PC-9 (cell line): ENCODE measurements at regions not wholly inside any gene's neighbourhood (a gene's known extent, or its start where the extent isn't known, plus 50 kb on each side); places are given as distances from the start of the nearest gene placed in this dataset.

Experiments used
- BruUV-seq: library from RNA; stranded (reverse); fragments of 400-500 nt; replicated peaks from 2 replicates; lab custom pipeline; 2021; lab: Mats Ljungman, UMichigan
- CTCF ChIA-PET: fragments of 300-600 bp; sonication (Branson Sonifier 250); formaldehyde crosslinking; loops from one replicate; lab custom pipeline; 2022; ENCODE audit warnings: antibody characterized with exemption; lab: Charles Lee
- POLR2A ChIA-PET: fragments of 300-600 bp; sonication (Branson Sonifier 250); formaldehyde crosslinking; loops from one replicate; lab custom pipeline; 2022; ENCODE audit warnings: antibody characterized with exemption; ENCODE audit not compliant: unreplicated experiment; lab: Charles Lee
- DNase-seq, 2 experiments: peaks; one replicate each; pipeline versions ENCODE4 v3.0.0 to v3.0.0-alpha.2; 2015 to 2022; ENCODE audit warnings: mixed read lengths in 1 of 2
- H2AFZ ChIP-seq: fragments of 200-600 bp; sonication (generic); 2 replicates; pipeline ENCODE4 v1.8.1; 2017; ENCODE audit warnings: antibody characterized with exemption
- H3F3A ChIP-seq: fragments of 200-600 bp; sonication (generic); 2 replicates; pipeline ENCODE4 v1.8.1; 2017; ENCODE audit warnings: antibody characterized with exemption, mild to moderate bottlenecking, low read depth; ENCODE audit not compliant: insufficient read depth
- H3K27ac ChIP-seq: fragments of 200-600 bp; sonication (generic); 2 replicates; pipeline ENCODE4 v1.6.1; 2016; ENCODE audit warnings: mixed run types
- H3K27me3 ChIP-seq: fragments of 200-600 bp; sonication (generic); 2 replicates; pipeline ENCODE4 v1.6.1; 2016; ENCODE audit warnings: low read depth, mixed run types; ENCODE audit not compliant: insufficient read depth
- H3K36me3 ChIP-seq: fragments of 200-600 bp; sonication (generic); 2 replicates; pipeline ENCODE4 v1.6.1; 2016; ENCODE audit warnings: low read depth, mixed run types
- H3K4me1 ChIP-seq: fragments of 200-600 bp; sonication (generic); replicated peaks from 2 replicates; pipeline ENCODE4 v1.6.1; 2016; ENCODE audit warnings: mixed run types; ENCODE audit not compliant: insufficient read depth
- H3K4me2 ChIP-seq: fragments of 200-600 bp; sonication (generic); 2 replicates; pipeline ENCODE4 v1.6.1; 2017; ENCODE audit warnings: mixed run types
- H3K4me3 ChIP-seq: fragments of 200-600 bp; sonication (generic); 2 replicates; pipeline ENCODE4 v1.6.1; 2016; ENCODE audit warnings: mixed run types
- H3K79me2 ChIP-seq: fragments of 200-600 bp; sonication (generic); 2 replicates; pipeline ENCODE4 v1.6.1; 2017; ENCODE audit warnings: low read depth, mixed run types
- H3K9me2 ChIP-seq: fragments of 200-600 bp; sonication (generic); 2 replicates; pipeline ENCODE4 v1.8.1; 2017; ENCODE audit warnings: mild to moderate bottlenecking; ENCODE audit not compliant: insufficient read depth
- H3K9me3 ChIP-seq: fragments of 200-600 bp; sonication (generic); 2 replicates; pipeline ENCODE4 v1.8.1; 2016; ENCODE audit warnings: low read depth; ENCODE audit not compliant: insufficient read depth
- H4K20me1 ChIP-seq: fragments of 200-600 bp; sonication (generic); 2 replicates; pipeline ENCODE4 v1.8.1; 2017; ENCODE audit not compliant: insufficient read depth
- CTCF ChIP-seq: fragments of 200-600 bp; sonication (generic); conservative IDR thresholded peaks from 2 replicates; pipeline ENCODE4 v1.6.1; 2017; ENCODE audit warnings: mixed run types, antibody characterized with exemption, mild to moderate bottlenecking, moderate library complexity
- EZH2 ChIP-seq: fragments of 200-600 bp; sonication (generic); IDR thresholded peaks from 2 replicates; pipeline ENCODE4 v1.8.0; 2017; ENCODE audit warnings: antibody characterized with exemption, low read depth
- intact Hi-C: fragments of 100-400 bp; cut with micrococcal nuclease; formaldehyde crosslinking; loops from one replicate; pipeline ENCODE4 v1.10.0; 2022; ENCODE audit not compliant: unreplicated experiment

- no peaks in the 10 kb centered on the region for H3K9me2 ChIP-seq
- H3K4me3 ChIP-seq: no peak overlapping the region
- H2AFZ ChIP-seq: no peak overlapping the region
- intact Hi-C loops: no loop called here
- H3K4me1 ChIP-seq: no peaks in the 10 kb centered on the region
- CTCF ChIA-PET: no interaction called here
- no peaks in the 10 kb centered on the region for H3K79me2 ChIP-seq
- H3K4me2 ChIP-seq: no peak overlapping the region
- POLR2A ChIA-PET: no interaction called here
- no peak for DNase-seq
- no peaks in the 10 kb centered on the region for H3F3A ChIP-seq
- no peak for TF ChIP-seq CTCF
- no peak for TF ChIP-seq EZH2
- H3K27me3 ChIP-seq: no peaks in the 10 kb centered on the region
- no peaks in the 10 kb centered on the region for H4K20me1 ChIP-seq
- no peak overlapping the region for H3K27ac ChIP-seq
- no peaks in the 10 kb centered on the region for H3K36me3 ChIP-seq
- BruUV-seq: no TSS peak
- H3K9me3 ChIP-seq: no peaks in the 10 kb centered on the region
Observed at GRCh38 chr1:82995951-82996350, 1003.0 kb downstream of the TTLL7 start.

DNA sequence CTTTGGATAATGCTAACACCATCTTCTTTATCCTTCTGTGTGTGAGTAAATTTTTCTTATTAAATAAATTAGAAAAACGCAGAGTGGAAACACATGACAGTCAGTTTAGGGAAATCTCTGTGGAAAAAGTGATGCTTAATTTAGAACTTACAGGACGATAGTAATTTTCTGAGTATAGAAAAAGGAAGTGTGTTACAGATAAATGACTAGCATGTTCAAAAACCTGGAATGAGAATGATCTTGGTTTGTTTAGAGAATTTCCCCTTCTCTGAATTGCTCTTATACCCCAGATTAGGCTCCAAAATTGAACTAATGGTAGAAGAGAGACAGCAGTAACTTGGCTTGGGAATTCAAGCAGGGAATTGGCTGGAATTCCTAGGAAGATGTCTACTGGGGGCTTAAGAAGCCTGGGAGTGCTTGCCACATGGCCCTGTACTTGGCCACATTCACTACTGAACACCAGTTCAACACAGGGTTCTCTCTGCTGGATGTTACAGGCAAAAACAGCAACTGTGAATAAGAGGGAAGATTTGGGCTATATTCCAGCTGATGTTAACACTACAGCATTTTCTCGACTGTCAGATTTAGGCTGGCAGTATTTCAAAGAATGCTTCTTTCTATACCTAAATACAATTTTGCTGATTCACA lies 1004.2 kb downstream of the TTLL7 start:
- no peaks in the 10 kb centered on the region for H3K27me3 ChIP-seq
- H3F3A ChIP-seq: no peaks in the 10 kb centered on the region
- POLR2A ChIA-PET: no interaction called here
- no peaks in the 10 kb centered on the region for H3K36me3 ChIP-seq
- no TSS peak for BruUV-seq
- H3K4me3 ChIP-seq: no peak overlapping the region
- CTCF ChIA-PET: no interaction called here
- no peaks in the 10 kb centered on the region for H3K9me3 ChIP-seq
- TF ChIP-seq EZH2: no peak
- no peak for TF ChIP-seq CTCF
- H3K4me2 ChIP-seq: no peak overlapping the region
- intact Hi-C loops: no loop called here
- H3K9me2 ChIP-seq: no peaks in the 10 kb centered on the region
- H4K20me1 ChIP-seq: no peaks in the 10 kb centered on the region
- H3K79me2 ChIP-seq: no peaks in the 10 kb centered on the region
- no peak overlapping the region for H2AFZ ChIP-seq
- no peak for DNase-seq
- H3K27ac ChIP-seq: no peak overlapping the region
- no peaks in the 10 kb centered on the region for H3K4me1 ChIP-seq

DNA sequence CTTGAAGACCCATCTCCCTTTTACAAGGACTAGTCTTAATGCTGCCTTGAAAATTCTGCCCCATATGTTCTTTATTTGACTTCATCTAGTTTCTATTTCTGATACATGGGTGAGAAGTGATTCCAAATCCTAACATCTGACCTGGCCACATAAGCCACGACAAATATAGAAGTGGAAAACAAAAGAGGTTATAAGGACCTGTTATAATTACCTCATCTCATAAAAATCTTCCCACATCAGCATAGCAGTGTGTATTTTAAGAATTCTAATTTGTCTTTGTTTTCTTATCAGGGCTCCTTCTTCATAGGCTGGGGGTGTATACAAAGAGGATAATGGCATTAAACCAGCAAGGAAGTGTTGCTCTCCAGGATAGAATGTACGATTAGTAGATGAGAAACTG lies 1007.4 kb downstream of the TTLL7 start:
- Histone ChIP-seq H3F3A (no peaks in the 10 kb centered on the region), H3K9me3 (no peaks in the 10 kb centered on the region), H4K20me1 (no peaks in the 10 kb centered on the region), H3K4me3 (no peak overlapping the region), H3K79me2 (no peaks in the 10 kb centered on the region), H3K4me1 (no peaks in the 10 kb centered on the region), H3K9me2 (no peaks in the 10 kb centered on the region), H3K27me3 (no peaks in the 10 kb centered on the region), H2AFZ (no peak overlapping the region), H3K27ac (no peak overlapping the region), H3K36me3 (no peaks in the 10 kb centered on the region), H3K4me2 (no peak overlapping the region)
- TF ChIP-seq EZH2 (no peak), CTCF (no peak)
- ChIA-PET POLR2A (no interaction called here), CTCF (no interaction called here)
- DNase-seq: no peak
- intact Hi-C loops: no loop called here
- BruUV-seq: no TSS peak
